ENCODE measurements at regions not wholly inside any gene's neighbourhood (a gene's known extent, or its start where the extent isn't known, plus 50 kb on each side); places are given as distances from the start of the nearest gene placed in this dataset.

GRCh38 chr14:71621980-71622605, 310.1 kb upstream of the RGS6 start:
- H3K79me1 ChIP-seq (ENCODE audit: insufficient read depth, low read depth, low read length, poor library complexity, severe bottlenecking): no peaks in the 10 kb centered on the region
- TF ChIP-seq CTCF (conservative IDR thresholded peaks at IDR 0.05): no peak
- peaks cover 3 to 38% (median 21%) of the 10 kb centered on the region in 3 experiments; a peak in 6 of 7 replicates for H3K36me3 Mint-ChIP-seq (ENCODE audit: insufficient read depth in 1 of 3, low read depth in 3 of 3)
- H3K27ac Mint-ChIP-seq: no peak overlapping the region
- no peak overlapping the region for H3K27ac ChIP-seq (ENCODE audit: insufficient read length, low read depth, low read length)
- H3K4ac ChIP-seq (ENCODE audit: low read depth, low read length): no peak overlapping the region
- no peak overlapping the region for H3K4me2 ChIP-seq (ENCODE audit: insufficient read depth, insufficient read length, low read length)
- H3K9me3 ChIP-seq (ENCODE audit: control insufficient read depth, low read depth, low read length): no peaks in the 10 kb centered on the region
- H2BK15ac ChIP-seq (ENCODE audit: low read depth, low read length): no peak overlapping the region
- H2BK120ac ChIP-seq (ENCODE audit: low read depth, low read length, poor library complexity, severe bottlenecking): no peak overlapping the region
- H4K8ac ChIP-seq (replicated peaks; ENCODE audit: insufficient read length, low read depth, low read length): no peak overlapping the region
- no peak overlapping the region for H4K5ac ChIP-seq (ENCODE audit: insufficient read length, low read depth, low read length)
- no peak for DNase-seq
- H3K9ac ChIP-seq (ENCODE audit: extremely low read depth, insufficient read length, low read length): no peak overlapping the region
- no peaks in the 10 kb centered on the region for H3K4me1 ChIP-seq (ENCODE audit: insufficient read depth, low read length)
- no peak overlapping the region for H2BK20ac ChIP-seq (ENCODE audit: low read depth, low read length, poor library complexity, severe bottlenecking)
- no peak overlapping the region for H4K91ac ChIP-seq (ENCODE audit: insufficient read length, low read depth, low read length)
- no peaks in the 10 kb centered on the region for H3K27me3 ChIP-seq (ENCODE audit: insufficient read depth, low read length)
- peaks cover 11 to 14% of the 10 kb centered on the region in 2 experiments for H3K4me1 Mint-ChIP-seq
- no peaks in the 10 kb centered on the region for H4K20me1 ChIP-seq (ENCODE audit: control insufficient read depth, insufficient read depth, insufficient read length)
- no peaks in the 10 kb centered on the region for H3K23me2 ChIP-seq (ENCODE audit: insufficient read length, low read depth, low read length, poor library complexity, severe bottlenecking)
- no peak overlapping the region for H3K14ac ChIP-seq (ENCODE audit: insufficient read depth, low read length)
- no peak overlapping the region for H3T11ph ChIP-seq (ENCODE audit: low read length)
- no peaks in the 10 kb centered on the region for H3K79me2 ChIP-seq (ENCODE audit: insufficient read depth, low read length)
- no peak overlapping the region for H2AK5ac ChIP-seq (ENCODE audit: insufficient read length, low read length)
- H2BK12ac ChIP-seq (ENCODE audit: insufficient read length, low read depth, low read length): no peak overlapping the region
- H3K9me3 Mint-ChIP-seq: no peaks in the 10 kb centered on the region
- no peak overlapping the region for H3K18ac ChIP-seq (ENCODE audit: insufficient read length, low read depth, low read length)
- no peaks in the 10 kb centered on the region for H3K27me3 Mint-ChIP-seq (ENCODE audit: low read depth)
- H2BK5ac ChIP-seq (ENCODE audit: insufficient read length, low read length): no peak overlapping the region
- no peak overlapping the region for H3K23ac ChIP-seq (ENCODE audit: insufficient read length, low read depth, low read length)
- no peak overlapping the region for H3K4me3 Mint-ChIP-seq
- no peak overlapping the region for H3K56ac ChIP-seq (ENCODE audit: insufficient read length, low read depth, low read length)
- no CpG with 5 or more reads among the region's 4 CpGs for WGBS (ENCODE audit: extremely low coverage, insufficient read length, low lambda C conversion rate)
- H2AFZ ChIP-seq (ENCODE audit: low read length): no peak overlapping the region
